Kidney (tissue), 13 donors: ENCODE measurements at regions not wholly inside any gene's neighbourhood (a gene's known extent, or its start where the extent isn't known, plus 50 kb on each side); places are given as distances from the start of the nearest gene placed in this dataset.

Experiments used
- DNase-seq, 5 donors: peaks; one replicate each; pipeline ENCODE4 v3.0.0-alpha.2; 2013 to 2020
- FAIRE-seq: peaks from 2 replicates; lab custom pipeline; 2012; peaks lifted over from hg19 to GRCh38; lab: Jason Lieb, UNC
- H3K27ac ChIP-seq, 2 donors: one replicate each; pipeline ENCODE4 v1.7.0; 2013; ENCODE audit warnings: low read depth in 2 of 2, low read length in 2 of 2, inconsistent platforms in 1 of 2
- H3K27me3 ChIP-seq: one replicate; pipeline ENCODE4 v1.7.1; 2013; ENCODE audit warnings: low read length, inconsistent platforms; ENCODE audit not compliant: control insufficient read depth, insufficient read depth
- H3K36me3 ChIP-seq, 3 donors: one replicate each; pipeline versions ENCODE4 v1.7.0 to v1.7.1; 2013; ENCODE audit warnings: low read length in 3 of 3, control low read depth in 1 of 3, inconsistent platforms in 1 of 3; ENCODE audit not compliant: insufficient read depth in 3 of 3, control insufficient read depth in 2 of 3
- H3K4me1 ChIP-seq, 3 donors: one replicate each; pipeline versions ENCODE4 v1.7.0 to v1.7.1; 2013; ENCODE audit warnings: low read length in 3 of 3, inconsistent platforms in 1 of 3, low read depth in 1 of 3; ENCODE audit not compliant: control insufficient read depth in 2 of 3, insufficient read depth in 2 of 3
- H3K4me3 ChIP-seq, 3 donors: one replicate each; pipeline versions ENCODE4 v1.7.0 to v1.8.1; 2013; ENCODE audit warnings: low read length in 3 of 3, control low read depth in 1 of 3, inconsistent platforms in 1 of 3
- H3K9ac ChIP-seq, 3 donors: one replicate each; pipeline versions ENCODE4 v1.7.0 to v1.7.1; 2013; ENCODE audit warnings: low read length in 3 of 3, control low read depth in 1 of 3, inconsistent platforms in 1 of 3
- H3K9me3 ChIP-seq, 3 donors: one replicate each; pipeline versions ENCODE4 v1.7.0 to v1.7.1; 2013; ENCODE audit warnings: low read length in 3 of 3, control low read depth in 1 of 3, inconsistent platforms in 1 of 3; ENCODE audit not compliant: control insufficient read depth in 2 of 3, insufficient read depth in 1 of 3
- intact Hi-C: fragments of 100-400 bp; cut with DNase I; formaldehyde crosslinking; loops from one replicate; pipeline ENCODE4 v1.11.1; 2022
- TF ChIP-seq, protein P1 (sequence below): IDR thresholded peaks from 3 replicates; pipeline ENCODE4 v1.5.1; 2012; ENCODE audit warnings: mild to moderate bottlenecking, moderate library complexity, borderline replicate concordance; ENCODE audit not compliant: insufficient read depth; ENCODE audit errors: extremely low read depth
- donor health status: control.
- donor health status: control.
- donor health status: control.
- donor health status: control.
- donor health status: control.
- donor health status: DM: yes; HTN: yes; CAD: no.
- donor health status: Normal renal cell carcinoma (clear cell type).

DNA sequence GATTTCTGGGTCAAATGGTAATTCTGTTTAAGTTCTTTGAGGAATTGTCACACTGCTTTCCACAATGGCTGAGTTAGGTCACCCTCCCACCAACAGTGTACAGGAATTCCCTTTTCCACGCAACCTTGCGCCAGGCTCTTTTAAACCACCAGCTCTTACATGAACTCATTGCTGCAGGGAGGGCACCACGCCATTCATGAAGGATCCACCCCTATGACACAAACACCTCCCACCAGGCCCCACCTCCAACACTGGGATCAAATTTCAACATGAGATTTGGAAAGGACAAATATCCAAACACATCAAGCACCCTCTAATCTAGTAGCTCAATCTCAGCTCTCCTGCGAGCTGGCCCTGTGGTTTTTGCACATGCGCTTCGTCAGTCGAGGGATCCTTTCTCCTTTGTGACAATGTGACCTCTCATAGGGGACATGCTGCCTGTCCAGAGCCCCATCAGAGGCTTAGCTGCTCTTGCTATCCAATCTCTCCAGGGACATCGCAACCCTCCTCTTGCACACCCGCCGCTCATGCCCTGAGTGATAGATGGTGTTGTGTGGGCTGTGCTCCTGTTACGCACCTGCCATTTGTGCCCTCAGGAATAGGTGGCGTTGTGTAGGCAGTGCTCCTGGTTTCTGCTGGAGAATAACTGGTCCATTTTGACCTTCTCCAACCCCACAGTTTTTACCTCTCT lies 328.0 kb downstream of the UQCRFS1 start:
- Histone ChIP-seq H3K27ac (no peak overlapping the region), H3K9ac (no peak overlapping the region), H3K9me3 (no peaks in the 10 kb centered on the region), H3K4me3 (no peak overlapping the region), H3K4me1 (peaks cover 0 to 6% (median 0%) of the 10 kb centered on the region in 3 donors), H3K36me3 (no peaks in the 10 kb centered on the region), H3K27me3 (no peaks in the 10 kb centered on the region)
- TF ChIP-seq, protein P1, sequence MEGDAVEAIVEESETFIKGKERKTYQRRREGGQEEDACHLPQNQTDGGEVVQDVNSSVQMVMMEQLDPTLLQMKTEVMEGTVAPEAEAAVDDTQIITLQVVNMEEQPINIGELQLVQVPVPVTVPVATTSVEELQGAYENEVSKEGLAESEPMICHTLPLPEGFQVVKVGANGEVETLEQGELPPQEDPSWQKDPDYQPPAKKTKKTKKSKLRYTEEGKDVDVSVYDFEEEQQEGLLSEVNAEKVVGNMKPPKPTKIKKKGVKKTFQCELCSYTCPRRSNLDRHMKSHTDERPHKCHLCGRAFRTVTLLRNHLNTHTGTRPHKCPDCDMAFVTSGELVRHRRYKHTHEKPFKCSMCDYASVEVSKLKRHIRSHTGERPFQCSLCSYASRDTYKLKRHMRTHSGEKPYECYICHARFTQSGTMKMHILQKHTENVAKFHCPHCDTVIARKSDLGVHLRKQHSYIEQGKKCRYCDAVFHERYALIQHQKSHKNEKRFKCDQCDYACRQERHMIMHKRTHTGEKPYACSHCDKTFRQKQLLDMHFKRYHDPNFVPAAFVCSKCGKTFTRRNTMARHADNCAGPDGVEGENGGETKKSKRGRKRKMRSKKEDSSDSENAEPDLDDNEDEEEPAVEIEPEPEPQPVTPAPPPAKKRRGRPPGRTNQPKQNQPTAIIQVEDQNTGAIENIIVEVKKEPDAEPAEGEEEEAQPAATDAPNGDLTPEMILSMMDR = no peak
- no peak for DNase-seq
- intact Hi-C loops = no loop called here
- no peak for FAIRE-seq

DNA sequence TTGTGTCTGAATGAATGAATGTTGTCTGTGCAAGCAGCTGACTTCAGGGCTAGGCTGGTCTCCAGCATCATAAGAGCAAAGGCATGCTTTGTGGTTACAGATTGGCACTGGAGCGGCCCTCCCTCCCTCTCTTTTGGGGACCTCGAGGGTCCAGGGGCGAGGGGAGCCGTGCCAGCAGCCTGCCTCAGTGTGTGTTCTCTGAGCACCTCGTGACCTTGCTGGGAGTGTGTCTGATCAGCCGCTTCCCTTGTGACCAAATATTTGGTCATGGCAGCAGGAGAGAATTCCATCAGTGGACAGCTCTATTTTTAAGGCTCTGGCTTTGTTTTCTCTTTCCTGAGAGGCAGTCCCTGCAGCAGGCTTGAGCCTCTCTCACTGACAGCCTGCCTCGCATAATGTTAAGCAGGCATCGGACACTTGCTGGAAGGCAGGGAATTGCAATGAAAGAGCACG lies 329.7 kb downstream of the UQCRFS1 start:
- Histone ChIP-seq H3K4me3 (no peak overlapping the region), H3K36me3 (no peaks in the 10 kb centered on the region), H3K4me1 (peaks cover 0 to 6% (median 0%) of the 10 kb centered on the region in 3 donors), H3K27me3 (no peaks in the 10 kb centered on the region), H3K9me3 (no peaks in the 10 kb centered on the region), H3K9ac (no peak overlapping the region), H3K27ac (no peak overlapping the region)
- TF ChIP-seq, protein P1 = no peak
- intact Hi-C loops = no loop called here
- DNase-seq = no peak
- no peak for FAIRE-seq

DNA sequence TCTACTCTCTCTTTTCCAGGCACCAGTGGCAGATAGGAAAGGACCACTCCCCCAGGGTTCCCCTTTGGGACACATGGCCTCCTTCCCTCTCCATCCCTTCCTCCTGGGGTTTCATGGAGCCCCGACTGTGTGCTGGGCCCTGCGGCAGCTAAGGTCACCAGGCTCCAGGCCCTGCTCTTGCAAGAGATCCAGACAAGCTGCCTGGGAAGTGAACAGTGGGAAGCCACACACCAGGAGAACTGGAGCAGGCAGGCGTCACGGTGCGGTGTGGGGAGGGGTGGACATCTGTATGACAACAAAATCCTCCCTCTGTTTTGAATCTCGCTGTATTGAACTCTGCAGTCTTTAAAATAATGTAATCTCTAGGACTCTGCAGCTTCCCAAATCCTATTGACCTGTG lies 330.1 kb downstream of the UQCRFS1 start:
- Histone ChIP-seq H3K27ac (no peak overlapping the region), H3K4me3 (no peak overlapping the region), H3K27me3 (no peaks in the 10 kb centered on the region), H3K4me1 (peaks cover 0 to 6% (median 0%) of the 10 kb centered on the region in 3 donors), H3K9me3 (no peaks in the 10 kb centered on the region), H3K36me3 (no peaks in the 10 kb centered on the region), H3K9ac (no peak overlapping the region)
- no peak for DNase-seq
- intact Hi-C loops = no loop called here
- TF ChIP-seq, protein P1 = no peak
- FAIRE-seq = no peak
